ENCODE measurements at regions not wholly inside any gene's neighbourhood (a gene's known extent, or its start where the extent isn't known, plus 50 kb on each side); places are given as distances from the start of the nearest gene placed in this dataset.

- DNase-seq (ENCODE audit: low read depth): no peak
Observed at GRCh38 chr13:97135883-97136282, 86.2 kb upstream of the MBNL2 start.

GRCh38 chr13:97136418-97136817 is 85.7 kb upstream of the MBNL2 start:
- no peak for DNase-seq (ENCODE audit: low read depth)

GRCh38 chr13:97139691-97140090 is 82.4 kb upstream of the MBNL2 start:
- DNase-seq (ENCODE audit: low read depth): no peak

GRCh38 chr13:97140131-97140530 is 82.0 kb upstream of the MBNL2 start:
- no peak for DNase-seq (ENCODE audit: low read depth)

- no peak for DNase-seq (ENCODE audit: low read depth)
Observed at GRCh38 chr13:97140611-97141010, 81.5 kb upstream of the MBNL2 start.

GRCh38 chr13:97141097-97141496 is 81.0 kb upstream of the MBNL2 start:
- DNase-seq (ENCODE audit: low read depth): no peak

- DNase-seq (ENCODE audit: low read depth): peak; percentile 64
Observed at GRCh38 chr13:97141564-97142005, 80.5 kb upstream of the MBNL2 start.

- no peak for DNase-seq (ENCODE audit: low read depth)
Observed at GRCh38 chr13:97142452-97142851, 79.7 kb upstream of the MBNL2 start.

- DNase-seq (ENCODE audit: low read depth): no peak
Observed at GRCh38 chr13:97145057-97145456, 77.1 kb upstream of the MBNL2 start.

- DNase-seq (ENCODE audit: low read depth): no peak
Observed at GRCh38 chr13:97148894-97149293, 73.2 kb upstream of the MBNL2 start.

- no peak for DNase-seq (ENCODE audit: low read depth)
Observed at GRCh38 chr13:97160421-97160820, 61.7 kb upstream of the MBNL2 start.

- DNase-seq (ENCODE audit: low read depth): no peak
Observed at GRCh38 chr13:97161582-97162231, 60.4 kb upstream of the MBNL2 start.

- no peak for DNase-seq (ENCODE audit: low read depth)
Observed at GRCh38 chr13:97165502-97166425, 56.4 kb upstream of the MBNL2 start.

- no peak for DNase-seq (ENCODE audit: low read depth)
Observed at GRCh38 chr13:97171136-97171535, 51.0 kb upstream of the MBNL2 start.
